DOHH2 (cell line): ENCODE measurements at regions not wholly inside any gene's neighbourhood (a gene's known extent, or its start where the extent isn't known, plus 50 kb on each side); places are given as distances from the start of the nearest gene placed in this dataset.
"Not testable (repeated sequence)": the region's sequence is repeated elsewhere in the genome, so short reads cannot be mapped to it uniquely, and the experiment has no call there.

ENCODE experiments used
- CTCF ChIP-seq: fragments of 200-600 bp; sonication (generic); IDR thresholded peaks from one replicate; pipeline ENCODE4 v1.5.1; 2014; ENCODE audit warnings: antibody characterized with exemption, mild to moderate bottlenecking, low read depth, low read length; ENCODE audit not compliant: poor library complexity, severe bottlenecking
- EZH2phosphoT487 ChIP-seq: fragments of 200-600 bp; sonication (generic); IDR thresholded peaks from 2 replicates; pipeline ENCODE4 v1.6.1; 2017; ENCODE audit warnings: borderline replicate concordance, mild to moderate bottlenecking, antibody characterized with exemption, low read length, moderate library complexity, mixed read lengths

GRCh38 chr17:30730171-30730836 lies 94.2 kb downstream of the CRLF3 start:
- TF ChIP-seq CTCF, EZH2phosphoT487: not testable (repeated sequence)
